GM19043 (cell line): ENCODE measurements at regions not wholly inside any gene's neighbourhood (a gene's known extent, or its start where the extent isn't known, plus 50 kb on each side); places are given as distances from the start of the nearest gene placed in this dataset.
"Not testable (repeated sequence)": the region's sequence is repeated elsewhere in the genome, so short reads cannot be mapped to it uniquely, and the experiment has no call there.

Experiments used
- ATAC-seq: cut with Tn5 transposase; IDR thresholded peaks from one replicate; pipeline ENCODE4 v1.9.1; 2021; ENCODE audit warnings: low read depth; ENCODE audit not compliant: unreplicated experiment

DNA sequence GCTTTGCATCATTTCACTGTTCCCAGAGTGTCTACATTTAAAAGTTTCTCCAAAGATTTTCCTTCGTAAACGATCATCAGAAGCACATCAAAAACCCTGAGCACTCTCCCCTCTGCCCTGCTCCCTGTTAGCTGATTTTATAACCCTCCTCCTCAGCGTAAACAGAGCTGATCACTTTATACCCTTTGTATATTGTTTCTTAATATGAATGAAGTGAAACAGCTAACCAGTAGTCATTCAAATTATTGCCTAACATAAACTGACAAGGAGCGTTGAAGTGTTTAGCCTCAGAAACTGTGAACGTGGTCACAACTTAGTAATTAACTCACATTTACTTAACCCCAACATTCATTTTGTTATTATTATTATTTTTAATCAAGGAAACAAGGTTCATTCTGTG, 160.0 kb upstream of the FOXF1 start:
- ATAC-seq: no peak

GRCh38 chr16:86351041-86351784, 159.1 kb upstream of the FOXF1 start:
- ATAC-seq: no peak

GRCh38 chr16:86351785-86352139, 158.6 kb upstream of the FOXF1 start:
- not testable (repeated sequence) for ATAC-seq

DNA sequence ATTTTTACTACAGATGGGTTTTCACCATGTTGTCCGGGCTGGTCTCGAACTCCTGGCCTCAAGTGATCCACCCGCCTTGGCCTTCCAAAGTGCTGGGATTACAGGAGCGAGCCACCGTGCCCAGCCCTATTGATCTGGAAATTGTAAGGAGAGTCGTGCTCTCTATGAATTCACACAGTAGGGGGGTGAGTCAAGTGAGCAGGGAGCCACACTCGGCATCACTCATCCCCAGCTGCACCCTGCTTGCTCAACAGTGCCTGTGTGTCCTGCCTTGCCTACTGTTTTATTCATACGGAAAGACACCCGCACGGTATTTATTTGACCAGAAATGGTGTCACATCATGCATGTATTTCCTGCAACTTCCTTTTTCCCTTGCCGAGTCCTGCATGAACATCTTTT, 157.2 kb upstream of the FOXF1 start:
- ATAC-seq: no peak

DNA sequence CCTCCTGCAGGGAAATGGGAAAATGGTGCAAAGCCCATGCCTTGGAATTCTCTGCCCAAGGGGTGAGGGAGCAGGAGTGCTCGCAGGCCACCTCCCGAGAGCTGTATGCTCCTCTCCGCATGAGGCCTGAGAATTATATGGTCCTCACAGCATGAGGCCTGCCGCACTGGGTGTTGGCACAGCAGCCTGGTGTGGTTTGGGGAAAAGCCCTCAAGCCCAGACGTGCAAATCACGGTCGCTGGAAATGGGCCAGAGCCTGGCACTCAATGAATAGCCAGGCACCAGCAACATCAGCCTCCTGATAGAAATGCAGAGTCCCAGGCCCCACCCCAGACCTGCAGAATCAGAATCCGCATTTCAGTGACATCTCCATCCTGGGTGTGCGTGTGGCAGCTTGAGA, 156.4 kb upstream of the FOXF1 start:
- ATAC-seq: no peak

DNA sequence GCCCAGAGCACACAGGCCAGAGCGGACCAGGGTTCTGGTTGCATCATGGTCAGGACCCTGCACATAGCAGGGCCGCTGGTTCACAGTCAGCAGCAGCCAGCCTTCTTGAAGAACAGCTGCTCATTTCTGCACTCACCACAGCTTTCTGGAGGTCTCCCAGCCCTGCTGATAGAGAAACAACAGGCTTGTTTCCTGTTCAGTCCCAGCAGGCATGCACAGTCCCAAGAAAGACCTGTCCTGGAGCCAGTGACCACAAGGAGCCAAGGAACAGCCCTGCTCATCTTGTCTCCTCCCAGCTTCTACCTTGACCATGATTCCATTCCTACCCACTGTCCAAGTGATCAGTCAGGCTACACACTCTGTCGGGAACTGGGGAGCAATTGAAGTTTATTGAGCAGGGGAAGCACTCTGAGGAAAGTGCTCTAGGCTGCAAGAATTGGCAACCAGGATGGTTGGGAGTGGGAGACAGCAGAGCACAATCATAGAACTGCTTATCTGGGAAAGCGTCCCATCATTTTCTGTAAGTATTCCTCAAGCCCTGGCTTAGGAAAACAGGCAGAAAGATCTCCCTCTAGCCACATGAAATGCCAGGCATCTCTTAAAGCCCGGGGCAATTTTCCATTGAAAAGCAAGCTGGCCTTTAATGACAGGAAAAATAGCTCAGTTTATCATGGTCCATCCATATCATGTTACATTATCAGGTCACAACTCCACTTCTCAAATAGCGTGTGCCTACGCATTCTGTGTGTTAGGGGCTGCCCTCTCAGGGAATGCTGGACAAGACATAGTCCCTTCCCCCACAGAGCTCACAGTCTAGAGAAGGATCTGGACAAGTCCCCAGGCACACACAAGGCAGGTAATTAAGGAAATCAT, 155.4 kb upstream of the FOXF1 start:
- no peak for ATAC-seq

- no peak for ATAC-seq
Observed at GRCh38 chr16:86355531-86355930, 154.8 kb upstream of the FOXF1 start.

- no peak for ATAC-seq
Observed at GRCh38 chr16:86355951-86356350, 154.4 kb upstream of the FOXF1 start.

GRCh38 chr16:86356804-86357203, 153.5 kb upstream of the FOXF1 start:
- no peak for ATAC-seq

- ATAC-seq: no peak
Observed at GRCh38 chr16:86357303-86357702, 153.0 kb upstream of the FOXF1 start.

GRCh38 chr16:86357950-86358349, 152.4 kb upstream of the FOXF1 start:
- no peak for ATAC-seq

DNA sequence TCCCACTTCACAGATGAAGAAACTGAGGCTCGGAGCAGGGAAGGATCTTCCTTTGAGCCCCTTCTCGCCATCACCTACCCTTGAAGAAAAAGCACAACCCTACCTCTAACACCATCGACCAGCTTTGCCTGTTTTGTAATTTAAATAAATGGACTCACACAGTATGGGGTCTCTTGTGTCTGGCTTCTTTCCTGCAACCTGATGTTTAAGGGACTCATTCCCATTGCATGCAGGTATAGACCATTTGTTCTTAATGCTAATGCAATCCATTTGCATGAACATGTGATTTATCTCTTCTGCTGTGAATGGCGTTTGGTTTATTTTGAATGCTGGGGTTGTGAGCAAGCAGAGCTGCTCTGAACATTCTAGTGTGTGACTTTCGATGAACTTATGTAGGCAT, 150.8 kb upstream of the FOXF1 start:
- ATAC-seq: no peak

GRCh38 chr16:86362155-86362849, 148.0 kb upstream of the FOXF1 start:
- no peak for ATAC-seq

- no peak for ATAC-seq
Observed at GRCh38 chr16:86363057-86363490, 147.3 kb upstream of the FOXF1 start.

- ATAC-seq: no peak
Observed at GRCh38 chr16:86363836-86364618, 146.3 kb upstream of the FOXF1 start.

DNA sequence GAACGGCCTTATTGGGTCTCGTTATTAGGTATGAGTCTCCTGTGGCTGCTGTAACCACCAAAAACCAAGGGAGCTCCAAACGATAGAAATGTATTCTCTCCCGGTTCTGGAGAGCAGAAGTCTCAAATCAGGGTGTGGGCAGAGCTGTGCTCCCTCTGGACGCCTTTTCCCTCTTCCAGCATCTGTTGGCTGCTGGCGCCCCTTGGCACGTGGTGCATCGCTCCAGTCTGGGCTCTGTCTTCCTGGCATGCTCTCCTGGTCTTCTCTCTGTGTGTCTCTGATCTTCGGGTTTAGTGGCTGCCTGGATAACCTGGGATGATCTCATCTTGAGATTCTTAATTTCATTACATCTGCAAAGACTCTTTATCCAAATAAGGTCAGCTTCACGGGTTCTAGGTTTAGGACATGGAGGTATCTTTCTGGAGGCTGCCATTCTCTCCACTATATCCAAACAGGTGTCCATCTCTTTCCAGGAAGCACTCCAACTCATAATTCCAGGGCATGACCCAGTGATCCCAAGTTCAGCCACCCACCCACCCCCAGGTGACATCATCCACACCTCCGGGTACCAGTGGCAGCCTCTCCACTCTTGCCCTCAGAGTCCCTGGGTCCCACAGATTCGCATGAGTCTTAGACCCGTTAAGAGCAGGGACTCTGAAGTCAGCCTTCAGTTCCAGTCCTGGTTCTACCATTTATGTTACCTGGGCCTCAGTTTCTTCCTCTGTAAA, 145.5 kb upstream of the FOXF1 start:
- no peak for ATAC-seq

DNA sequence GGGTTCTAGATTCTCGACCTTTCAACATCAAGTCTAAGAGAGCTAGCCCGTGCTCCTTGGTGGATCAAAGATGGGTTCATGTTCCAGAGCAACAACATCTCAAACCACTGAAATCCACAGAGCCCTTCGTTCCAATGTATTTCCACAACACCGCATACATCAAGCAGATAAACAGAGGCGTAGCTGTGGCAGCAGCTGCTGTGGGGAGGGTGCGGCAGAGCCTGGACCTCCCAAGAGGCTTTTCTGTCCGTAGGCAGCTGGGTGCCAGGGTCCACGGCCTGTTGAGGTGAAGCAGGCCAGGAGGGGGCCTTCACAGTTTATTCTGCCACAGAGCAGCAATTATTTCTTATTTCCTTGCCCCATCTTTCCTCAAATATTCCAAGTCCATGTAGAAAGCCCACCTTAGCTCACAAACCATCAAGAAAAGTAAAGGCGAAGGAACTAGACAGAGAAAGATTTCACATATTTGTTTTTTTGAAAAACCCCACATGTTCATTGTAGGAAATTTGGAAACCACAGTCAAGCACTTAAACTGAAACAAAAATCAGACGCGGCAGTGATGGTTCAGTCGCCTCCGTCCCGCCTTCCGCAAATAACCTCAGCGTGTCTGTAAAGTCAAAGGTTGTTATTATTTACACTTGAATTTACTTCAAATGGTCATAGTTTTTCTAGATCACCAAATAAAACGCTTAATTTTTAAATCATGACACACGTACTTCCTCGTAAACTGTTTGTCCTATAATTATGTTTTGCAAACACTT, 144.6 kb upstream of the FOXF1 start:
- ATAC-seq: no peak

- ATAC-seq: no peak
Observed at GRCh38 chr16:86366481-86366880, 143.8 kb upstream of the FOXF1 start.
